ENCODE measurements at regions not wholly inside any gene's neighbourhood (a gene's known extent, or its start where the extent isn't known, plus 50 kb on each side); places are given as distances from the start of the nearest gene placed in this dataset.

GRCh38 chr7:8923164-8923806, 489.9 kb downstream of the NXPH1 start:
- Mint-ChIP-seq H3K27me3 (ENCODE audit: unreplicated experiment) (no peaks in the 10 kb centered on the region), H3K4me1 (ENCODE audit: unreplicated experiment) (no peaks in the 10 kb centered on the region), H3K27ac (ENCODE audit: unreplicated experiment) (no peak overlapping the region), H3K4me3 (ENCODE audit: unreplicated experiment) (no peak overlapping the region), H3K9me3 (ENCODE audit: unreplicated experiment) (no peaks in the 10 kb centered on the region), H3K36me3 (ENCODE audit: unreplicated experiment) (no peaks in the 10 kb centered on the region)
- TF ChIP-seq, protein P1, sequence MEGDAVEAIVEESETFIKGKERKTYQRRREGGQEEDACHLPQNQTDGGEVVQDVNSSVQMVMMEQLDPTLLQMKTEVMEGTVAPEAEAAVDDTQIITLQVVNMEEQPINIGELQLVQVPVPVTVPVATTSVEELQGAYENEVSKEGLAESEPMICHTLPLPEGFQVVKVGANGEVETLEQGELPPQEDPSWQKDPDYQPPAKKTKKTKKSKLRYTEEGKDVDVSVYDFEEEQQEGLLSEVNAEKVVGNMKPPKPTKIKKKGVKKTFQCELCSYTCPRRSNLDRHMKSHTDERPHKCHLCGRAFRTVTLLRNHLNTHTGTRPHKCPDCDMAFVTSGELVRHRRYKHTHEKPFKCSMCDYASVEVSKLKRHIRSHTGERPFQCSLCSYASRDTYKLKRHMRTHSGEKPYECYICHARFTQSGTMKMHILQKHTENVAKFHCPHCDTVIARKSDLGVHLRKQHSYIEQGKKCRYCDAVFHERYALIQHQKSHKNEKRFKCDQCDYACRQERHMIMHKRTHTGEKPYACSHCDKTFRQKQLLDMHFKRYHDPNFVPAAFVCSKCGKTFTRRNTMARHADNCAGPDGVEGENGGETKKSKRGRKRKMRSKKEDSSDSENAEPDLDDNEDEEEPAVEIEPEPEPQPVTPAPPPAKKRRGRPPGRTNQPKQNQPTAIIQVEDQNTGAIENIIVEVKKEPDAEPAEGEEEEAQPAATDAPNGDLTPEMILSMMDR (IDR thresholded peaks at IDR 0.05): no peak
- no peak for DNase-seq (ENCODE audit: extremely low spot score, unreplicated experiment)

DNA sequence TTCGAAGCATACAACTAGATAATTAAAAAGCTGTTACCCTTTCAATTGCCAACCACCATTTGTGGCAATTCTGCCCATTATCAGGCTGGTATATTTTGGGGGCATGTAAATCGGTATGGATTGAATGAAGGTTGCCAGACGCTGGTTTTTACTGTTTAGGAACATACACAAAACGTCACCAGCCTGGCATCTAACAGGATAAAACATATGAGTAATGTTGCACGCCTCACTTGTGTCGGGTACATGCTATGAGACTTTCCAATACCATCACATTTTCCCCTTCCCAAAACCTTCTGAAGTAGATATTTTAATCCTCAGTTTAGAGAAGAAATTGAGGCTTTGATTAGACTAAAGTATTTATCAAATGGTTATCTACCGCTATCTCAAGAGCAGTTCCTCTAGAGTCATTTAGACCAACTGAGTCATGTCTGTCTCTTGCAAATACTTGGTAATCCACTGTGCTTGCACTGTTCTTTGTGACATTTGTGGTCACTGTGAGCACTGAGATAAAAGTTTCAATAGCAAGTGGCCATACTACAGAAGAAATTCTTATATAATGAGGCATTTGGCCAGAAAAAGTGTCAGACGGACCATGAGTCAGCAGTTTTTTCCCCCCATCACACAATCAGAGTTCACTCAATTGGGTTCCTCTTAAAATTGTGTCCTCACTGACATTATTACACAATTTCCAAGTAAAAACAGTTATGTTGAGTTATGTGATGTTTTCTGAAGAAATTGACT, 498.7 kb downstream of the NXPH1 start:
- Mint-ChIP-seq H3K4me1 (ENCODE audit: unreplicated experiment) (peaks cover 7% of the 10 kb centered on the region), H3K27ac (ENCODE audit: unreplicated experiment) (no peak overlapping the region), H3K36me3 (ENCODE audit: unreplicated experiment) (no peaks in the 10 kb centered on the region), H3K4me3 (ENCODE audit: unreplicated experiment) (no peak overlapping the region), H3K27me3 (ENCODE audit: unreplicated experiment) (no peaks in the 10 kb centered on the region), H3K9me3 (ENCODE audit: unreplicated experiment) (no peaks in the 10 kb centered on the region)
- no peak for DNase-seq (ENCODE audit: extremely low spot score, unreplicated experiment)
- TF ChIP-seq, protein P1 (IDR thresholded peaks at IDR 0.05): no peak

DNA sequence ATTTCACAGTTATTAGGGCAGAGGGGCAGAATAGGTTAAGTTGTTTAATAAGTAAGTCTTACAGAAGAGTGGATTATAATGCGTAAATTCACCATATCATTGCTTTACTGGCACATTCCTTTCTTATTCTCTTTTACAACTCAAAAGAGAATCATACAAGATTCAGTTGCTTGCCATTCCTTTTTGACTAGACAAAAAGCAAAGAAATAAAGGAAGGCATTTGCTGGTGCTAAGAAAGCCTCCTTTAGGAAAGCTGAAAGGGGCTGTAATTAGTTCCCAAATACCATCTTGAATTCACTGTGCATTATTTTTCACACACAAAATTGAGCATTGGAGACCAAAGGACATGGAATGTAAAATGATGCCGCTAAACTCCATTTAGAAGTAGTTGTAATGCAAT, 499.3 kb downstream of the NXPH1 start:
- no peaks in the 10 kb centered on the region for H3K27me3 Mint-ChIP-seq (ENCODE audit: unreplicated experiment)
- no peak overlapping the region for H3K4me3 Mint-ChIP-seq (ENCODE audit: unreplicated experiment)
- no peak for DNase-seq (ENCODE audit: extremely low spot score, unreplicated experiment)
- peaks cover 7% of the 10 kb centered on the region for H3K4me1 Mint-ChIP-seq (ENCODE audit: unreplicated experiment)
- no peak overlapping the region for H3K27ac Mint-ChIP-seq (ENCODE audit: unreplicated experiment)
- H3K36me3 Mint-ChIP-seq (ENCODE audit: unreplicated experiment): no peaks in the 10 kb centered on the region
- TF ChIP-seq, protein P1 (IDR thresholded peaks at IDR 0.05): no peak
- H3K9me3 Mint-ChIP-seq (ENCODE audit: unreplicated experiment): no peaks in the 10 kb centered on the region

GRCh38 chr7:8937204-8937603, 503.8 kb downstream of the NXPH1 start:
- no peak overlapping the region for H3K4me3 Mint-ChIP-seq (ENCODE audit: unreplicated experiment)
- no peaks in the 10 kb centered on the region for H3K36me3 Mint-ChIP-seq (ENCODE audit: unreplicated experiment)
- H3K27ac Mint-ChIP-seq (ENCODE audit: unreplicated experiment): no peak overlapping the region
- no peak for DNase-seq (ENCODE audit: extremely low spot score, unreplicated experiment)
- peaks cover 4% of the 10 kb centered on the region for H3K4me1 Mint-ChIP-seq (ENCODE audit: unreplicated experiment)
- no peaks in the 10 kb centered on the region for H3K9me3 Mint-ChIP-seq (ENCODE audit: unreplicated experiment)
- H3K27me3 Mint-ChIP-seq (ENCODE audit: unreplicated experiment): no peaks in the 10 kb centered on the region
- TF ChIP-seq, protein P1 (IDR thresholded peaks at IDR 0.05): no peak

DNA sequence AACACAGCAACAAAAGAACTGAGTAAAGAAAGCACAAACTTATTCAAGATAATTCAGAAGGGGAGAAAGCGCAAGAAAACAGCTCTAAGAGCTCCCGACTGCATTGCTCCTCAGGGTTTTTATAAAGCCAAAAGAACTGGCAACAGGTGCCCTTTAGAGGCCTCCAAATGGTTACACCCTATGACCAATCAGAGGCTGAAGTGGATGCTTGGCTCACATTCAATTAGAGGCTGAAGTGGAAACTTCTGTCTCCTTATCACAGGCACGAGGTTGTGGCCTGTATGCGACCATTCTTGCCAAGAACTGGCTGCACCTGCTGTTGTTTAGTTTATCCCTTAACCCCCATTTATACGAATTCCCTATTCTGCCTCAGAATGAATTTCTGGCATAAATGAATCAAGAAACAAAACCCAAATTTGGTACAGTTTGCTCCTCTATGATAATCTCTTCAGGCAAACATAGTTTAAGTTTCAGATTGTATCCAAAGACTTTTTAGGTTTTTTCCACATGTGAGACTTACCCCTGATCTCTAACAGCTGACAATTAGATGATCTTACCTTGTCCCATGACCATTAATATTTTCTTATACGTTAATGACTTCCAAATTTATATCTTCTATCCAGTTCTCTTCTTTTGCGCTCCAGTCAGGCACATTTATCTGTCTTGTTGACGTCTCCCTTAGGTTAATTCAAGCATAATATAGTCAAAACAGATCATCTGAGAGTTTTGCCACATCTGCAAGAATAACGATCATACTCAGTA, 504.8 kb downstream of the NXPH1 start:
- Mint-ChIP-seq H3K27ac (ENCODE audit: unreplicated experiment) (no peak overlapping the region), H3K27me3 (ENCODE audit: unreplicated experiment) (no peaks in the 10 kb centered on the region), H3K4me3 (ENCODE audit: unreplicated experiment) (no peak overlapping the region), H3K36me3 (ENCODE audit: unreplicated experiment) (no peaks in the 10 kb centered on the region), H3K9me3 (ENCODE audit: unreplicated experiment) (no peaks in the 10 kb centered on the region), H3K4me1 (ENCODE audit: unreplicated experiment) (no peaks in the 10 kb centered on the region)
- DNase-seq (ENCODE audit: extremely low spot score, unreplicated experiment): no peak
- TF ChIP-seq, protein P1 (IDR thresholded peaks at IDR 0.05): no peak
